Inferior parietal cortex (tissue), 1 donor: ENCODE measurements at regions not wholly inside any gene's neighbourhood (a gene's known extent, or its start where the extent isn't known, plus 50 kb on each side); places are given as distances from the start of the nearest gene placed in this dataset.

ENCODE experiments used
- DNase-seq: peaks from one replicate; pipeline ENCODE4 v3.0.0-alpha.2; 2016; ENCODE audit errors: extremely low spot score

GRCh38 chr5:15447209-15447608 lies 52.8 kb upstream of the FBXL7 start:
- no peak for DNase-seq

GRCh38 chr5:15446552-15446951 lies 53.4 kb upstream of the FBXL7 start:
- no peak for DNase-seq

DNA sequence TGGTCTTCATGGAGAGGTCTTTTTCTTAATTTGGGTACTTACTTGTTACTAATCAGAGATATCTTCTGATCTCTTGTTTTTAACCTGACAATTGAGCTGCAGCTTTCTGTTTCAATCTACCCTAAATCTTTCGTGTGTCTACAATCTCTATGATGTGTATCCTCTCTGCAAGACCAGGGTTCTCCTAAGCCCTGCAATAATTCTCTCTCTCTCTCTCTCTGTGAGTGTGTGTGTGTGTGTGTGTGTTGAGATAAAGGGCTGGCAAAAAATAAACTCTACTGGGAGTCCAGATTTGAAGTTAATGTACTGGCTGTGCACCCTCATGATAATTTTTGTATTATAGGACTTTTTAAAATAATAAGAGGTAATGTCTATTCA lies 57.8 kb upstream of the FBXL7 start:
- no peak for DNase-seq

- DNase-seq: no peak
Observed at GRCh38 chr5:15441433-15442192, 58.4 kb upstream of the FBXL7 start.

- no peak for DNase-seq
Observed at GRCh38 chr5:15440434-15440833, 59.5 kb upstream of the FBXL7 start.

GRCh38 chr5:15439801-15440200 lies 60.2 kb upstream of the FBXL7 start:
- DNase-seq: no peak

DNA sequence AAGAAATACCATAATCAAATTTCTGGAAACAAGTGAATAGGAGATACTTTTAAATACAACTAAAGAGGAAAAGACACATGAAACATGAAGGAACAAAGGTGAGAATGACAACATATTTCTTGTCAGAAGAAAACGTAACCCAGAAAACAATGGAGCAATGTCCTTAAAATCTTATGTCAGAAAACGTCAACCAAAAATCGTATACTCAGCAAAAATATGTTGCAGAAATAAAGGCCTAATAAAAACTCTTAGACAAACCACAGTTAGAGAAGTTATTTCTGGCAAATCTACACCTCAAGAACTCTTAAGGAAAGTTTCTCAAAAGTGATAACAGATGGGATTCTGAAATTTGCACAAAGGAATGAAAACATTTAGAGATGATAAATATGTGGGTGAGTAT lies 66.3 kb upstream of the FBXL7 start:
- no peak for DNase-seq

DNA sequence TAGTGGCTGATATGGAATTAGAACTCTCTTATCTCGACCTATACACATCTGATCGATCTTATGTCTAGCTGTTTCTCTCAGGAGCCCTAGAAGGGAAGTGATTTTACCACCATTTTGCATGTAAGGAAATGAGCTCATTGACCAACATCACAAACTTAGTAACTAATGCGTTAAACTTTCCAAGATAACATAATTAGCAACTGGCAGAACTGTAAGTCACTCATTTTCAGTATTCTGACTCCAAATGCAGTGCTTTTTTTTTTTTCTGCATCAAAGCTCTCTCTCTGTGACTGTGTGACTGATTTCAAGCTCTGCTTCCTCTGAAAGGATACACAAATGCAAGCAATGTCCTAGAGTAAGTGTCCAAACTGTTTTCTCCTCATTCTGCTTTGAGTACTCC lies 68.1 kb upstream of the FBXL7 start:
- no peak for DNase-seq

DNA sequence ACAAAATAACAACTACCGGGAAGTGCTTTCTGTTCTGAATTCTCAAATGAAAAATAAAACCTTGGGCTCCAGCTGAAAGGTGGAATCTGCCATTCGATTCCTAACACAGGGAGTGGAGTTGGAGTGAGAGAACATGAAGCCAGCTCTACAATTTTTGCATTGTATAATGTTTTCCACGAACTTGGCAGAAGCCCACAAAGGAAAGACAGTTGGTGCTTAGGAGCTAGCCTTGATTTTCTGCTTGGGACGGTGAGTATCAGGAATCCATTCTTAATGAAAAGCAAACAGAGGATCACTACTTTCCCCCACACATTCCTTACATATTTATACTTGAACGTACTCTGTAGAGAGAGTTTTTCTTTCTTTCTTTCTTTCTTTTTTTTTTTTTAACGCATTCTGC lies 74.2 kb upstream of the FBXL7 start:
- DNase-seq: no peak

GRCh38 chr5:15424769-15425168 lies 75.2 kb upstream of the FBXL7 start:
- DNase-seq: no peak

GRCh38 chr5:15421921-15422412 lies 78.0 kb upstream of the FBXL7 start:
- no peak for DNase-seq

- DNase-seq: no peak
Observed at GRCh38 chr5:15421381-15421780, 78.6 kb upstream of the FBXL7 start.

DNA sequence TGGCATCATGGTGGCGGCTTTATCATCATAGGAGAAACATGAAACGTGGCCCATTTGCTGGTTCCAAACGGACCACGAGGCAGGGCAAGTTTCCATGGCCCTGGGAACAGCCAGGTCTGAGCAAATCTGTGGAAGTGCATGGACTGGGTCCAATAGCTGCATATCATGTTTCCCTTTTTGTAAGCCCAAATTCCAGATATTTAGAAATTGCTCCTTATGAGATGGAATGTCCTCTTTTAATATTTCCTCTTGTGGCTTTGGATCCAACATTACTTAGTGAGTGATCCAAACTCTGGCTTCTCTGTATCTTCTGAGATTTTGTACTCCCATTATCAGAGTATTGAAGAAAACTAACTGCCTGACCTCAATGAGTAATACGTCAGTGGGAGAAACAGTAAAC lies 79.8 kb upstream of the FBXL7 start:
- no peak for DNase-seq

DNA sequence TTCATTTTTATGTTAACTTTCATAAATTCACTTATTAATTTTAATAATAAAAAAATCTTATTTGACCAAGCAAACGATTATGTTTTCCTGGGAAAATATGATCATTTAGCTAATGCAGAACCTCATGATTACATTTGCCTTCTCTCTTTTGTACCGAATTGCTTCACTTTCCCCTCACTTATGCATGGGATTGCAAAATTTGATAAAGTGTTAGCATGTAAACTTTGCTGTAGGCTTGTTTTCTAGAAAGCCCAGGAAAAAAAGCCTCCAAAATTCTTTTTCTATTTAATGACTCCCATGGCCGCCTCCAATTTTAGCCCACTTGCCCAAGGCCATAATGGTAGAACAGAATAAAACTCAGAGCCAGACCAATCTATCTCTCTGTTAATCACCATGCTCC lies 82.8 kb upstream of the FBXL7 start:
- no peak for DNase-seq

DNA sequence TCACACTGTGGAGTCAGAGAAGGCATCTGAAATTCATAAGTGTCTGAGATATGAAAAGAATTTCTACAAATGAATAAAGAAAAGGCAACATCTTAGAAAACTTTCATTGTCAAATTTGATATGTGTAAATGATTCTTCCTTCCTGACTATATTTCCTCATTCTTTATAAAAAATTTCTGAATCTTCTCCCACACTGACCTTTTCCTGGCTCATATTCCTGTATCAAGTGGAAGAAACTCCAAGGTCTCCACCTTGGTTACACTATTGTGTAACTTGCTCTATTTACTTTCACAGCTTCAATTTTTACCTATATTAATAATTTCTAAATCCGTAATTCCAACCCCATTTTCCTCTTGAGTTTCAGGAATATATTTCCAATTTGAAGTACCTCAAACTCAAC lies 93.5 kb upstream of the FBXL7 start:
- no peak for DNase-seq

- no peak for DNase-seq
Observed at GRCh38 chr5:15393146-15393545, 106.8 kb upstream of the FBXL7 start.

DNA sequence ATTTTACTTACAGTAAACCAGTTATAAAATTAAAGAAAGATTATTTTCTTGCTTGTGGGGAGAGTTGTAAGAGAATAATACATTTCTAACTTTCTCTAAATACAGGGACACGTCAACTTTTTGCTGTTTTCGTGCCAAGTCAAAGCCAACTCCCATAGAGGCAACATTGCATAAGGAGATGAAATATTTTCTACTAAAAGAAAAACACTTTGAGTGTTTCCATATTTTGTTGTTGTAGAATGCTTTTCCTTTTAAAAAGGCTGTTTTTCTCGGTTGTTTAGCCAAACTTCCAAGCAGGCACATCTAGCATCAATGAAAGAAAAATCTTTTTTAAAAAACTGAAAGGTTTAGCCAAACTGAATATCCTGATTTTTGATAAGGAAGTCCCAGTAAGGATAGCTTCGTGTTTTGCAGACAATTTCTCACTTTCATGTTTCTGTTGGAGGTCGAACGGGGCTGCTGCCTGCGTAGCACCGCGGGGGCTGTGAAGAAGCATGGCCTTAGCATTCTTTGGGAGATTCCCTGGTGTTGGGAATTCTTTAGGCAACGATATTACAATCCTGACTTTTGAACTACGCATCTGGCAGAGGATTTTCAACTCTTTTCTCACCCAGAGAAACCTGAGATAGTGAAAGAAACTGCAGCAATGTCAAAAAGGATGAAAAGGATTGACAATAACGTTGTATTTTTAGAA lies 108.1 kb upstream of the FBXL7 start:
- DNase-seq: no peak

- no peak for DNase-seq
Observed at GRCh38 chr5:15388866-15389265, 111.1 kb upstream of the FBXL7 start.

DNA sequence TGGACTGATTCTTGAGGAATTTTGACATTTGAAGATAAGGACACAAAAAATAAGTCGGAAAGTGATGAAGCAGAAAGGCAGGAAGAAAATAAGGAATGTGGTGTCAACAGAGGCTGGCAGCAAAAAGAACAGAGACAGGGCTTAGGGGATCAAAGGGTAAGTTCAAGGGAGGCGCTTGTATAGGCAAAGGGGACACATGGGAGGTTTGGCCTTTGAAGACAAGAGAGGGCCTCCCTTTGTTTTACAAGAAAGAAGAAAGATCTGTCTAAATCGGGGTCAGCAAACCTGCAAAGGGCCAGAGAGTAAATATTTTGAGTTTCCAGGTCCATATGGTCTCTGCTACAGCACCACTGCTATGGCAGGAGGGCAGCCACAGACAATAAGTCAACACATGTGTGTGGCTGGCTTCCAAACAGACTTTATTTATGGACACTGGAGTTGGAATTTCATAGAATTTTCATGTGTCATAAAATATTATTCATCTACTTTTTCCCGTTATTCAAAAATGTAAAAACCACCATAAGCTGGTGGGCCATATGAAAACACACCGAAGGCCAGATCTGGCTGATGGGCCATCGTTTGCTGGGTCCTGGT lies 112.0 kb upstream of the FBXL7 start:
- DNase-seq: no peak

GRCh38 chr5:15386122-15386521 lies 113.9 kb upstream of the FBXL7 start:
- no peak for DNase-seq

DNA sequence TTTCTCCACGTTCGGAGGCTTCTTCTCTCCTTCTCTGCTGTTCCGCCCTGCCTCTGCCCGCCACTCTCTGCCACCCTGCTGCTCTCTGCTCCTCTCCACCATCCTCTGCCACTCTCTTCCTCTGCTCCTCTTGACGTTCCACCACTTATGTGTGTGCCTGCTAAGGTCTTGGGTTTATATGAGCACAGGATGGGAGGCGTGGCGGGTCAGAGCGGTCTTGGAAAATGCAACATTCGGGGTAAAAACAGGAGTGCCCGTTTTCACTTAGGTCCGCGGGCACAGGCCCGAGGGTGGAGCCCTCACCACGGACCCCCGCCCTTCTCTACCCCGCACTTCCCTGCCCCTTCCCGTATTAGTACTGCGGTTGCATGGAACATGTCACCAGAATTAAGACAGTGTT lies 114.4 kb upstream of the FBXL7 start:
- no peak for DNase-seq

GRCh38 chr5:15385037-15385436 lies 114.9 kb upstream of the FBXL7 start:
- DNase-seq: no peak

- no peak for DNase-seq
Observed at GRCh38 chr5:15384581-15384980, 115.4 kb upstream of the FBXL7 start.
